ENCODE measurements at regions not wholly inside any gene's neighbourhood (a gene's known extent, or its start where the extent isn't known, plus 50 kb on each side); places are given as distances from the start of the nearest gene placed in this dataset.

DNA sequence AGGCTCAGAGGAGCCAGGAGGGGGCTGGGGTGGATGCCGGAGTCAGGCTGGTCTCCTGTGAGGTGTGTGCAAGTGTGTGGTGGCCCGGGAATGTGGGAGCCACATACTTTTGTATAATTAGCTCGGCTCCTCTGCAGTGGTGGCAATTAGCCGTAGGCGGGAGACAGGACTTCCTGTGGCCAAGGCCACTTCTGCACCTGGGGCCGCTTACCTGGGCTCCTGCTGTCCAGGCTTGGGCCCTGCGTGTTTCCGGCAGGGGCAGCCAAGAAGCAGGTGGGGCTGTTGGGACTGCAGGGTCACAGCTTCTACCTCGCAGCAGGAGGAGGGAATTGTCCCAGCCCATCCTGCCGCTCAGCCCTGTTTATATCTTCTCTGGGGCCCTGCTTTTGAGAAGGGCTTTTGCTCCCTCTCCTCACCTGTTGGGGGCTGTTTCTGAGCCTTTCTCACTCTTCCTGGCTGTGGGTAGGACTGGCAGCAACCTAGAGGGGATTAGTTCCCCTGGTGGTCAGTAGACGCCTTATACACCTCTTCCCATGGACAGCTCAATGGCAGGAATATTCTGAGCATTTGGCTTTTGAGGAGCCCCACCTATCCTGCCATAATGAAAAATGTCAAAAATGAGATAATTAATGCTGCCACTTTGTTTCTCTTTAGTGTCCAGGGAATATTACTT is 145.4 kb upstream of the PITX1 start:
- Histone ChIP-seq H3K27ac (no peak overlapping the region), H3K27me3 (no peaks in the 10 kb centered on the region), H3K4me1 (no peaks in the 10 kb centered on the region), H3K4me3 (no peak overlapping the region), H3K9me3 (no peaks in the 10 kb centered on the region), H3K36me3 (no peaks in the 10 kb centered on the region)
- ATAC-seq (no peak), DNase-seq (no peak)
- intact Hi-C loops (cut with DNase I), result no loop called here
- WGBS (ENCODE audit: insufficient coverage, low coverage, low lambda C conversion rate, missing lambda C conversion rate), result 49% methylated on average over 3 of the region's 11 CpGs
- no peak for TF ChIP-seq POLR2A (IDR thresholded peaks at IDR 0.05)
- TF ChIP-seq, protein P1, sequence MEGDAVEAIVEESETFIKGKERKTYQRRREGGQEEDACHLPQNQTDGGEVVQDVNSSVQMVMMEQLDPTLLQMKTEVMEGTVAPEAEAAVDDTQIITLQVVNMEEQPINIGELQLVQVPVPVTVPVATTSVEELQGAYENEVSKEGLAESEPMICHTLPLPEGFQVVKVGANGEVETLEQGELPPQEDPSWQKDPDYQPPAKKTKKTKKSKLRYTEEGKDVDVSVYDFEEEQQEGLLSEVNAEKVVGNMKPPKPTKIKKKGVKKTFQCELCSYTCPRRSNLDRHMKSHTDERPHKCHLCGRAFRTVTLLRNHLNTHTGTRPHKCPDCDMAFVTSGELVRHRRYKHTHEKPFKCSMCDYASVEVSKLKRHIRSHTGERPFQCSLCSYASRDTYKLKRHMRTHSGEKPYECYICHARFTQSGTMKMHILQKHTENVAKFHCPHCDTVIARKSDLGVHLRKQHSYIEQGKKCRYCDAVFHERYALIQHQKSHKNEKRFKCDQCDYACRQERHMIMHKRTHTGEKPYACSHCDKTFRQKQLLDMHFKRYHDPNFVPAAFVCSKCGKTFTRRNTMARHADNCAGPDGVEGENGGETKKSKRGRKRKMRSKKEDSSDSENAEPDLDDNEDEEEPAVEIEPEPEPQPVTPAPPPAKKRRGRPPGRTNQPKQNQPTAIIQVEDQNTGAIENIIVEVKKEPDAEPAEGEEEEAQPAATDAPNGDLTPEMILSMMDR (IDR thresholded peaks at IDR 0.05), result no peak

- H3K9me3 ChIP-seq, result no peaks in the 10 kb centered on the region
- no peaks in the 10 kb centered on the region for H3K27me3 ChIP-seq
- DNase-seq, result no peak
- no peaks in the 10 kb centered on the region for H3K36me3 ChIP-seq
- H3K4me3 ChIP-seq, result no peak overlapping the region
- no peak for ATAC-seq
- 58% methylated on average over 12 of the region's 14 CpGs for WGBS (ENCODE audit: insufficient coverage, low coverage, low lambda C conversion rate, missing lambda C conversion rate)
- H3K4me1 ChIP-seq, result no peaks in the 10 kb centered on the region
- TF ChIP-seq, protein P1 (IDR thresholded peaks at IDR 0.05), result no peak
- no peak for TF ChIP-seq POLR2A (IDR thresholded peaks at IDR 0.05)
- no peak overlapping the region for H3K27ac ChIP-seq
- intact Hi-C loops (cut with DNase I), result no loop called here
These were observed 144.6 kb upstream of the PITX1 start for GRCh38 chr5:135178476-135179155.

DNA sequence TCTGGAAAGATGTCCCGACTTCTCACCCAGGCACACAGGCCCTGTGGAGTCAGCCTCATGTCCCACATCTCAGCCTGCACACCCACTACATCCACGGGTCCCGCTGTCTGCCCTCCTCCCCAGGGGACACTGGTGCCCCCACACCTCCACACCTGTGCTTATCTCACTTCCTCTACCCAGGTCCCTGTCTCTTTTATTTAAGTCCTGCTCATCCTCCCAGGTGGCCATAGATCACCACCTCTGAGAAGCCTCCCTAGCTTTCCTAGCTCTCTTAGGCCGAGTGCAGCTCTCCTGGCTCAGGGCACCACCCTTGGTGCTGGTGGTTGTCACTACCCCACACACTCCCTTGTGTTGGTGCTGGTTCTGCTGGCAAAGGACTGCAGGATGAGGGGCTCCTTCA is 143.6 kb upstream of the PITX1 start:
- ATAC-seq (no peak), DNase-seq (no peak)
- 71% methylated on average over 4 of the region's 4 CpGs for WGBS (ENCODE audit: insufficient coverage, low coverage, low lambda C conversion rate, missing lambda C conversion rate)
- intact Hi-C loops (cut with DNase I), result no loop called here
- Histone ChIP-seq H3K27ac (no peak overlapping the region), H3K9me3 (no peaks in the 10 kb centered on the region), H3K27me3 (no peaks in the 10 kb centered on the region), H3K4me3 (no peak overlapping the region), H3K36me3 (no peaks in the 10 kb centered on the region), H3K4me1 (no peaks in the 10 kb centered on the region)
- no peak for TF ChIP-seq POLR2A (IDR thresholded peaks at IDR 0.05)
- TF ChIP-seq, protein P1 (IDR thresholded peaks at IDR 0.05), result no peak

DNA sequence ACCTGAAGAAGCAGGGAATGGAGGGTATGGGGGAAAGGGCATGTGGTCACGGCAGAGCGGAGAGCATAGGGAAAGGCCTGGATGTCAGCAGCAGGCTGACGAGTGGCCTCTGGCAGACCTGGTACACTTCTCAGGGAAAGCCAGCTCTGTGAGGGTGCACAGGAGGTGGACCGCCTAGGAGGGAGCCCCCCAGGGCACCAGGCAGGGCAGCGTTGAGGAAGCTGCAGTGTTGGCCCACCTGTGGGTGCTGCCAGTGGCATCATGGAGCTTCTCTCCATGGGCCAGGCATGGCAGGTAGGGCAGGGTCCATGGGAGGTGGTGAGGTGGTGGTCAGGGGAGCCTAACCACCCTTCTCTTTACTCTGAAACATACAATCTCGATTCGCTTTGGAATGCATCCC is 143.0 kb upstream of the PITX1 start:
- ATAC-seq (peak in 1 of 4 donors; percentile 8), DNase-seq (no peak)
- no peak overlapping the region for H3K27ac ChIP-seq
- no peaks in the 10 kb centered on the region for H3K27me3 ChIP-seq
- H3K4me3 ChIP-seq, result no peak overlapping the region
- TF ChIP-seq, protein P1 (IDR thresholded peaks at IDR 0.05), result no peak
- TF ChIP-seq POLR2A (IDR thresholded peaks at IDR 0.05), result no peak
- H3K9me3 ChIP-seq, result no peaks in the 10 kb centered on the region
- no CpG with 5 or more reads among the region's 7 CpGs for WGBS (ENCODE audit: insufficient coverage, low coverage, low lambda C conversion rate, missing lambda C conversion rate)
- no peaks in the 10 kb centered on the region for H3K36me3 ChIP-seq
- intact Hi-C loops (cut with DNase I), result no loop called here
- H3K4me1 ChIP-seq, result no peaks in the 10 kb centered on the region

Data from right lobe of liver (tissue), 6 donors.